ENCODE measurements at regions not wholly inside any gene's neighbourhood (a gene's known extent, or its start where the extent isn't known, plus 50 kb on each side); places are given as distances from the start of the nearest gene placed in this dataset.

DNA sequence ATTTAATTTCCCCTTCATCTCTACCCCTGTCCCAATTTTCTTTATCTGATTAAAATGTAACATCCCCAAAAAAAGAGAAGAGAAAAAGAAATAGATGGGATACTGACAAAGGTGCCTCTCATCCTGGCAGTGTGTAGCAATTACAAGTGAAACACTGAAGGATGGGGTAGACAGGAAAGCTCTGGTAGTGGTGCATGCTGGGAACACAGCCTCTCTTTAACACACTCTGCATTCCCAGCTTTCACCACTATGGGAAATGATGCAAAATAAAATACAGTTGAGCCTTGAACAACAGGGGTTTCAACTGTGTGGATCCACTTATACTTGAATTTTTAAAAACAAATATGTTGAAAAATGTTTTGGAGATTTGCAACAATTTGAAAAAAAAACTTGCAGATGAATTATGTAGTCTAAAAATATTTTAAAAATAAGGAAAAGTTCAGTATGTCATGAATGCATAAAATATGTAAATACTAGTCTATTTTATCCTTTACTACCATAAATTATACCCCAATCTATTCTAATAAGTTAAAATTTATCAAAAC, 239.2 kb upstream of the DDX53 start:
- CTCF ChIA-PET = interaction anchor here (0.9 kb wide), 1 partner anchor 12 kb away, joined by 4 read pairs; no protein-coding TSS in a partner anchor
- no peak overlapping the region for H3K4me2 ChIP-seq (ENCODE audit: insufficient read depth, low read length)
- DNase-seq (ENCODE audit: low read depth, low spot score) (no peak), FAIRE-seq (no peak)
- no peaks in the 10 kb centered on the region for H3K36me3 ChIP-seq (ENCODE audit: control insufficient read depth in 2 of 2, extremely low read depth in 1 of 2, insufficient read depth in 2 of 2, low read length in 2 of 2)
- no peaks in the 10 kb centered on the region for H3K4me1 ChIP-seq (ENCODE audit: control insufficient read depth, extremely low read depth, insufficient read depth, low read length)
- H3K79me2 ChIP-seq (ENCODE audit: control insufficient read depth, insufficient read depth, low read length) = no peaks in the 10 kb centered on the region
- no peak overlapping the region for H2AFZ ChIP-seq (ENCODE audit: low read depth, low read length)
- no peaks in the 10 kb centered on the region for H4K20me1 ChIP-seq (replicated peaks; ENCODE audit: control insufficient read depth, extremely low read depth, insufficient read depth, low read length)
- no peak overlapping the region for H3K27ac ChIP-seq (ENCODE audit: insufficient read depth, low read depth, low read length)
- no peaks in the 10 kb centered on the region for H3K9me1 ChIP-seq (replicated peaks; ENCODE audit: control insufficient read depth, extremely low read depth, insufficient read depth, low read length)
- H3K4me3 ChIP-seq (replicated peaks in 1 of 3; ENCODE audit: insufficient read depth in 1 of 3, low read depth in 1 of 3, low read length in 3 of 3) = no peak overlapping the region
- no peaks in the 10 kb centered on the region for H3K27me3 ChIP-seq (ENCODE audit: control insufficient read depth in 2 of 2, insufficient read depth in 2 of 2, low read length in 2 of 2)
- H3K9ac ChIP-seq (replicated peaks; ENCODE audit: extremely low read depth, insufficient read depth, low read length) = no peak overlapping the region
- intact Hi-C loops (cut with micrococcal nuclease) (no loop called here), dilution Hi-C loops (cut with MboI; ENCODE audit: extremely low pct_ligation_motif_present, low sequenced_read_pairs) (no loop called here)
- POLR2A ChIA-PET = no interaction called here
- TF ChIP-seq EZH2 (IDR thresholded peaks at IDR 0.05; ENCODE audit: borderline replicate concordance, low read depth, low read length, severe bottlenecking) (no peak), MYC (IDR thresholded peaks at IDR 0.05; ENCODE audit: low read depth, low read length) (no peak), POLR2AphosphoS5 (IDR thresholded peaks at IDR 0.05; ENCODE audit: insufficient read depth, low read depth, low read length) (no peak), JUN (IDR thresholded peaks at IDR 0.05; ENCODE audit: borderline replicate concordance, insufficient read depth, insufficient read length, low read depth) (no peak), FOS (IDR thresholded peaks at IDR 0.05; ENCODE audit: borderline replicate concordance, insufficient read depth, low read length) (no peak), GATA2 (IDR thresholded peaks at IDR 0.05; ENCODE audit: insufficient read depth, insufficient read length, low read depth, low read length) (no peak), POLR2A (IDR thresholded peaks at IDR 0.05; ENCODE audit: low read depth, low read length) (no peak)
- TF ChIP-seq, protein P1, sequence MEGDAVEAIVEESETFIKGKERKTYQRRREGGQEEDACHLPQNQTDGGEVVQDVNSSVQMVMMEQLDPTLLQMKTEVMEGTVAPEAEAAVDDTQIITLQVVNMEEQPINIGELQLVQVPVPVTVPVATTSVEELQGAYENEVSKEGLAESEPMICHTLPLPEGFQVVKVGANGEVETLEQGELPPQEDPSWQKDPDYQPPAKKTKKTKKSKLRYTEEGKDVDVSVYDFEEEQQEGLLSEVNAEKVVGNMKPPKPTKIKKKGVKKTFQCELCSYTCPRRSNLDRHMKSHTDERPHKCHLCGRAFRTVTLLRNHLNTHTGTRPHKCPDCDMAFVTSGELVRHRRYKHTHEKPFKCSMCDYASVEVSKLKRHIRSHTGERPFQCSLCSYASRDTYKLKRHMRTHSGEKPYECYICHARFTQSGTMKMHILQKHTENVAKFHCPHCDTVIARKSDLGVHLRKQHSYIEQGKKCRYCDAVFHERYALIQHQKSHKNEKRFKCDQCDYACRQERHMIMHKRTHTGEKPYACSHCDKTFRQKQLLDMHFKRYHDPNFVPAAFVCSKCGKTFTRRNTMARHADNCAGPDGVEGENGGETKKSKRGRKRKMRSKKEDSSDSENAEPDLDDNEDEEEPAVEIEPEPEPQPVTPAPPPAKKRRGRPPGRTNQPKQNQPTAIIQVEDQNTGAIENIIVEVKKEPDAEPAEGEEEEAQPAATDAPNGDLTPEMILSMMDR (IDR thresholded peaks at IDR 0.05; ENCODE audit: extremely low read depth in 1 of 2, insufficient read depth in 1 of 2, low read depth in 1 of 2, low read length in 2 of 2) = no peak
- TF ChIP-seq, protein P2, sequence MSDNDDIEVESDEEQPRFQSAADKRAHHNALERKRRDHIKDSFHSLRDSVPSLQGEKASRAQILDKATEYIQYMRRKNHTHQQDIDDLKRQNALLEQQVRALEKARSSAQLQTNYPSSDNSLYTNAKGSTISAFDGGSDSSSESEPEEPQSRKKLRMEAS (IDR thresholded peaks at IDR 0.05; ENCODE audit: insufficient read depth, insufficient read length) = no peak
- BruUV-seq (replicated peaks) = no TSS peak
- H3K9me3 ChIP-seq (replicated peaks; ENCODE audit: control insufficient read depth, insufficient read depth, low read length) = no peaks in the 10 kb centered on the region
